SU-DHL-6 (cell line): ENCODE measurements at regions not wholly inside any gene's neighbourhood (a gene's known extent, or its start where the extent isn't known, plus 50 kb on each side); places are given as distances from the start of the nearest gene placed in this dataset.
"Not testable (repeated sequence)": the region's sequence is repeated elsewhere in the genome, so short reads cannot be mapped to it uniquely, and the experiment has no call there.

Experiments used
- H2AFZ ChIP-seq: fragments of 200-600 bp; sonication (generic); 2 replicates; pipeline ENCODE4 v1.6.1; 2014; ENCODE audit warnings: low read depth, mild to moderate bottlenecking, moderate library complexity, mixed read lengths, antibody characterized with exemption, low read length; ENCODE audit not compliant: severe bottlenecking
- H3F3A ChIP-seq: fragments of 200-600 bp; shearing (Covaris generic); 2 replicates; pipeline ENCODE4 v1.6.0; 2016; ENCODE audit warnings: antibody characterized with exemption, mild to moderate bottlenecking; ENCODE audit not compliant: insufficient read depth
- H3K27ac ChIP-seq: fragments of 200-600 bp; sonication (generic); 2 replicates; pipeline ENCODE4 v1.5.1; 2016; ENCODE audit warnings: low read depth, mild to moderate bottlenecking, low read length, moderate library complexity, mixed read lengths
- H3K27me3 ChIP-seq: fragments of 200-600 bp; sonication (generic), shearing (Covaris generic); 2 replicates; pipeline ENCODE4 v1.6.0; 2014; ENCODE audit warnings: mild to moderate bottlenecking, low read length
- H3K36me3 ChIP-seq: fragments of 200-600 bp; sonication (generic); 2 replicates; pipeline ENCODE4 v1.6.1; 2014; ENCODE audit warnings: mild to moderate bottlenecking, low read length, mixed read lengths
- H3K4me2 ChIP-seq: fragments of 300-600, 200-600 bp; shearing (Covaris generic), sonication (generic); 2 replicates; pipeline ENCODE4 v1.6.0; 2014; ENCODE audit warnings: low read length, low read depth, mild to moderate bottlenecking; ENCODE audit not compliant: poor library complexity, severe bottlenecking
- H3K4me3 ChIP-seq: fragments of 200-600 bp; sonication (generic); 2 replicates; pipeline ENCODE4 v1.5.1; 2014; ENCODE audit warnings: antibody characterized with exemption, low read length, mild to moderate bottlenecking, mixed read lengths; ENCODE audit not compliant: insufficient read depth, poor library complexity, severe bottlenecking
- H3K79me2 ChIP-seq: fragments of 200-600 bp; sonication (generic); 2 replicates; pipeline ENCODE4 v1.6.1; 2014; ENCODE audit warnings: mild to moderate bottlenecking, low read length, moderate library complexity; ENCODE audit not compliant: insufficient read depth
- H3K9ac ChIP-seq: fragments of 200-600 bp; sonication (generic); 2 replicates; pipeline ENCODE4 v1.7.0; 2014; ENCODE audit warnings: mild to moderate bottlenecking, low read length
- H3K9me2 ChIP-seq: fragments of 200-600 bp; sonication (generic); replicated peaks from 2 replicates; pipeline ENCODE4 v1.6.1; 2014; ENCODE audit warnings: low read length; ENCODE audit not compliant: insufficient read depth
- H3K9me3 ChIP-seq: fragments of 200-600 bp; sonication (generic); 2 replicates; pipeline ENCODE4 v1.6.1; 2014; ENCODE audit warnings: low read length, mixed read lengths; ENCODE audit not compliant: insufficient read depth
- H4K20me1 ChIP-seq: fragments of 200-600 bp; sonication (generic); 2 replicates; pipeline ENCODE4 v1.6.1; 2014; ENCODE audit warnings: low read depth, mild to moderate bottlenecking, antibody characterized with exemption, low read length, moderate library complexity, mixed read lengths
- EZH2phosphoT487 ChIP-seq: fragments of 200-600 bp; sonication (generic), shearing (Covaris generic); conservative IDR thresholded peaks from 2 replicates; pipeline ENCODE4 v1.6.1; 2018; ENCODE audit warnings: mild to moderate bottlenecking, antibody characterized with exemption, low read length, moderate library complexity, mixed read lengths
- TF ChIP-seq, protein P1 (sequence below): fragments of 200-600 bp; sonication (generic); IDR thresholded peaks from one replicate; pipeline ENCODE4 v1.5.1; 2017; ENCODE audit warnings: antibody characterized with exemption, mild to moderate bottlenecking, low read length, moderate library complexity; ENCODE audit not compliant: insufficient read depth, poor library complexity, severe bottlenecking

DNA sequence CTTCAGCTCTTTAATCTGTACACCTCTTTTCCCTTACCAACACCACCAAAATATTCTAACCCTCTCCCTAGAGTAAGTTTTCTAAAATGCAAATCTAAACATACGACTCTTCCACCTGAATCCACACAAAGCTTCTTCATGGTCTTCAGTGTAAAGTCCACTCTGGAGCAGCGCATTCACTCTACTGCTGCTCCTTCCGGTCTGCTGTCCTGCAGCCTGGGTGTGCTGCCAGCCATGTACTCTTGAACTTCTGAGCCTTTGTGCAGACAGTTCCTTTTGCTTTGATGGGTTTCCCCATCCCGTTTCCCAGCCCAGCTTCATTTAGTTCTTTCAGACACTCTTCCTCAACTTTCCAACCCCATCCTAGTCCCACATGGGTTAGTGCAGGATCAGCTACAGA, 108.7 kb upstream of the SGK1 start:
- H3K9ac ChIP-seq: no peak overlapping the region
- H3K4me2 ChIP-seq: no peak overlapping the region

DNA sequence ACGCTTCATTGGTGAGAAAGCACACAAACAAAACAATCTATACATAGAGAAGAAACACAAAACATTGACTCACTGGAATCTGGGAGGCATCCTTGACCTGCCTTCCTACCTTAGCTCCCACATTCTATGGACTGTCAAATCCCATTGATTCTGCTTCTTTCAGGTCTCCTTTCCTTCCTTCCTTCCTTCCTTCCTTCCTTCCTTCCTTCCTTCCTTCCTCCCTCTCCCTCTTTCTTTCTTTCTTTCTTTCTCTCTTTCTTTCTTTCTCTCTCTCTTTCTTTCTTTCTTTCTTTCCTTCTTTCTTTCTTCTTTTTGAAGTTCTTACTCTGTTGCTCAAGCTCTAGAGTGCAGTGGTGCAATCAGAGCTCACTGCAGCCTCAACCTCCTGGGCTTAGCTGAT, 108.0 kb upstream of the SGK1 start:
- H3K36me3 ChIP-seq, H3K27ac ChIP-seq, H4K20me1 ChIP-seq, H3K79me2 ChIP-seq, H2AFZ ChIP-seq, H3K4me3 ChIP-seq, H3K9me3 ChIP-seq, H3K27me3 ChIP-seq, H3F3A ChIP-seq, H3K9ac ChIP-seq, H3K9me2 ChIP-seq, H3K4me2 ChIP-seq: not testable (repeated sequence)

More for the DNA sequence above, 108.7 kb upstream of the SGK1 start:
- H3F3A ChIP-seq: no peaks in the 10 kb centered on the region
- H3K27me3 ChIP-seq: no peaks in the 10 kb centered on the region
- TF ChIP-seq, protein P1, sequence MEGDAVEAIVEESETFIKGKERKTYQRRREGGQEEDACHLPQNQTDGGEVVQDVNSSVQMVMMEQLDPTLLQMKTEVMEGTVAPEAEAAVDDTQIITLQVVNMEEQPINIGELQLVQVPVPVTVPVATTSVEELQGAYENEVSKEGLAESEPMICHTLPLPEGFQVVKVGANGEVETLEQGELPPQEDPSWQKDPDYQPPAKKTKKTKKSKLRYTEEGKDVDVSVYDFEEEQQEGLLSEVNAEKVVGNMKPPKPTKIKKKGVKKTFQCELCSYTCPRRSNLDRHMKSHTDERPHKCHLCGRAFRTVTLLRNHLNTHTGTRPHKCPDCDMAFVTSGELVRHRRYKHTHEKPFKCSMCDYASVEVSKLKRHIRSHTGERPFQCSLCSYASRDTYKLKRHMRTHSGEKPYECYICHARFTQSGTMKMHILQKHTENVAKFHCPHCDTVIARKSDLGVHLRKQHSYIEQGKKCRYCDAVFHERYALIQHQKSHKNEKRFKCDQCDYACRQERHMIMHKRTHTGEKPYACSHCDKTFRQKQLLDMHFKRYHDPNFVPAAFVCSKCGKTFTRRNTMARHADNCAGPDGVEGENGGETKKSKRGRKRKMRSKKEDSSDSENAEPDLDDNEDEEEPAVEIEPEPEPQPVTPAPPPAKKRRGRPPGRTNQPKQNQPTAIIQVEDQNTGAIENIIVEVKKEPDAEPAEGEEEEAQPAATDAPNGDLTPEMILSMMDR: no peak
- TF ChIP-seq EZH2phosphoT487: no peak
- no peaks in the 10 kb centered on the region for H3K79me2 ChIP-seq
- H2AFZ ChIP-seq: no peak overlapping the region
- H3K27ac ChIP-seq: no peak overlapping the region
- no peaks in the 10 kb centered on the region for H3K36me3 ChIP-seq
- H3K9me2 ChIP-seq: no peaks in the 10 kb centered on the region
- no peaks in the 10 kb centered on the region for H3K9me3 ChIP-seq
- no peaks in the 10 kb centered on the region for H4K20me1 ChIP-seq
- no peak overlapping the region for H3K4me3 ChIP-seq

DNA sequence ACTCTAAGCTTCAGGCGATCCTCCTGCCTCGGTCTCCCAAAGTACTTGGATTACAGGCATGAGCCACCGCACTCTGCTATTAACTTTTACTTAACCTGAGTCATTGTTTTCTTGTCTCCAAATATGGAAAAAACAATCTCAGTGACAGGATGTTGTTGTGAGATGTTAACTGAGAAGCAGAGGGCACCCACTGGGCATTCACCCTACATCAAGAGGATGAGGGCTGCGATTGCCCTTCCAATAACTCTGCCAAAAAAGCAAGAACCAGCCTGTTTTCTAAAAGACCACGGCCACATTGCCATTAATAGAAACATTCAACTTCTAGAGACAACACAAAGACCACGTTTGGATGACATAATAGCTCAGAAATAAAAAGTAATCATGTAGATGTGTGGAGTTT, 107.6 kb upstream of the SGK1 start:
- H2AFZ ChIP-seq: no peak overlapping the region
- H3K27ac ChIP-seq: no peak overlapping the region

DNA sequence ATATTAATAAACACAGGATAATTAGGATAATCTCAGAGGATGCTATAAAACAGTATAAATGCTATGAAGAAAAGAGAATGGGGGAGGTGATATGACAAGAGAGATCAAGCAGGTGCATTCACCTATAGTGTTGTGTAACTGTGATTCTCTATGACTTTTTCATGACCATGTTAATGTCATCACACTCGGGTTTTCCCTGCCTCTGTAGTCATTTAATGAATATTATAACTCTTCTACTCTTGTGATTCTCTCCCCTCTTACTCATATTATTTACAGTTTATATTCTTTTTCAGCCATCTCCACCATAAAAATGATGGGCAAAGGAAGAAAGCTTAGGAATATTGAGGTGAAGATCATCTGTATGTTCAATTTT, 106.9 kb upstream of the SGK1 start:
- TF ChIP-seq EZH2phosphoT487: no peak
- TF ChIP-seq, protein P1: no peak
- Histone ChIP-seq H3K79me2 (no peaks in the 10 kb centered on the region), H3K4me3 (no peak overlapping the region), H3K9ac (no peak overlapping the region), H3K27ac (no peak overlapping the region), H4K20me1 (no peaks in the 10 kb centered on the region), H3K4me2 (no peak overlapping the region), H3K9me2 (no peaks in the 10 kb centered on the region), H3F3A (no peaks in the 10 kb centered on the region), H3K9me3 (no peaks in the 10 kb centered on the region), H2AFZ (no peak overlapping the region), H3K27me3 (no peaks in the 10 kb centered on the region), H3K36me3 (no peaks in the 10 kb centered on the region)

More for the DNA sequence above, 107.6 kb upstream of the SGK1 start:
- Histone ChIP-seq H3F3A (no peaks in the 10 kb centered on the region), H3K9me2 (no peaks in the 10 kb centered on the region), H3K36me3 (no peaks in the 10 kb centered on the region), H3K27me3 (no peaks in the 10 kb centered on the region), H3K79me2 (no peaks in the 10 kb centered on the region), H3K9me3 (no peaks in the 10 kb centered on the region), H3K4me3 (no peak overlapping the region), H4K20me1 (no peaks in the 10 kb centered on the region), H3K4me2 (no peak overlapping the region), H3K9ac (no peak overlapping the region)
- TF ChIP-seq, protein P1: no peak
- TF ChIP-seq EZH2phosphoT487: no peak
